Esophagus mucosa (tissue), 1 donor: ENCODE measurements at regions not wholly inside any gene's neighbourhood (a gene's known extent, or its start where the extent isn't known, plus 50 kb on each side); places are given as distances from the start of the nearest gene placed in this dataset.
"Not testable (repeated sequence)": the region's sequence is repeated elsewhere in the genome, so short reads cannot be mapped to it uniquely, and the experiment has no call there.

Source experiments
- ATAC-seq: fragments of 200-7000 bp; cut with Tn5 transposase; one replicate; pipeline ENCODE4 v1.9.1; 2020
- donor health status: DM: yes; HTN: yes; CAD: no.

GRCh38 chr10:3260066-3260834, 87.7 kb upstream of the PITRM1 start:
- ATAC-seq = no peak

GRCh38 chr10:3259499-3259898, 86.9 kb upstream of the PITRM1 start:
- ATAC-seq = no peak

GRCh38 chr10:3258394-3258793, 85.8 kb upstream of the PITRM1 start:
- ATAC-seq = no peak

GRCh38 chr10:3255616-3256015, 83.0 kb upstream of the PITRM1 start:
- ATAC-seq = no peak

- no peak for ATAC-seq
These were observed 82.5 kb upstream of the PITRM1 start for GRCh38 chr10:3255075-3255474.

- ATAC-seq = not testable (repeated sequence)
These were observed 81.4 kb upstream of the PITRM1 start for GRCh38 chr10:3253974-3254373.

- no peak for ATAC-seq
These were observed 78.6 kb upstream of the PITRM1 start for GRCh38 chr10:3251172-3251571.

GRCh38 chr10:3249307-3249889, 76.8 kb upstream of the PITRM1 start:
- no peak for ATAC-seq

GRCh38 chr10:3248526-3249306, 76.1 kb upstream of the PITRM1 start:
- ATAC-seq = peak; percentile 80

- ATAC-seq = no peak
These were observed 72.8 kb upstream of the PITRM1 start for GRCh38 chr10:3245395-3245794.

GRCh38 chr10:3241967-3242650, 69.5 kb upstream of the PITRM1 start:
- ATAC-seq = no peak

- ATAC-seq = no peak
These were observed 68.8 kb upstream of the PITRM1 start for GRCh38 chr10:3241274-3241921.

GRCh38 chr10:3239920-3240894, 67.6 kb upstream of the PITRM1 start:
- ATAC-seq = no peak

- peak; percentile 78 for ATAC-seq
These were observed 66.7 kb upstream of the PITRM1 start for GRCh38 chr10:3239066-3239919.

GRCh38 chr10:3238115-3238871, 65.7 kb upstream of the PITRM1 start:
- ATAC-seq = no peak

GRCh38 chr10:3237530-3237929, 64.9 kb upstream of the PITRM1 start:
- no peak for ATAC-seq

- no peak for ATAC-seq
These were observed 64.2 kb upstream of the PITRM1 start for GRCh38 chr10:3236644-3237404.

GRCh38 chr10:3235996-3236510, 63.5 kb upstream of the PITRM1 start:
- ATAC-seq = no peak
